SK-N-MC (cell line): ENCODE measurements at regions not wholly inside any gene's neighbourhood (a gene's known extent, or its start where the extent isn't known, plus 50 kb on each side); places are given as distances from the start of the nearest gene placed in this dataset.

Source experiments
- EZH2 ChIP-seq: fragments of 200-600 bp; sonication (generic); IDR thresholded peaks from one replicate; pipeline ENCODE4 v1.6.1; 2017; ENCODE audit warnings: antibody characterized with exemption
- FOXP2 ChIP-seq: optimal IDR thresholded peaks from 2 replicates; pipeline ENCODE3; 2011; ENCODE audit warnings: mild to moderate bottlenecking, moderate library complexity; ENCODE audit not compliant: insufficient read depth; ENCODE audit errors: extremely low read length, control extremely low read depth
- POLR2AphosphoS5 ChIP-seq: IDR thresholded peaks from 2 replicates; pipeline ENCODE4 v1.6.1; 2012; ENCODE audit warnings: mild to moderate bottlenecking, low read depth, low read length, borderline replicate concordance

DNA sequence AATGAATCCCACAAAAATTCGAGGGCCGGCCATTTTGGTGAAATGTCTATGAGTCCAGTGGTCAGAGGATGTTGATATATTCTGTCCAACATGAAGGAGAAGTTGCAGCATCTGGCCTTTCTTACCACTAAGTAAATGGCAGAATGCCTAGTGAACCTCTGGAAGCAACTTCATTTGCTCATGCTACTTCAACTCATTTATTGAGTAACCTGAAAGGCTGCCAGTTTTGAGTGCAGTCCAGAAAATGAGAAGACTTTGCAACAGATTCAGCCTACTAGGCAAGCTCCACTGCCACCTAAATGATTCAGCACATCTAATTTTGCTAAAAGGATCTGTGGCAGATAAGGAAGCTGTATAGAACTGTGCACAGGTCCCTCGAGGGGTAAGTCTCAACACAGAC, 265.0 kb downstream of the OPA1 start:
- no peak for TF ChIP-seq EZH2
- no peak for TF ChIP-seq POLR2AphosphoS5
- TF ChIP-seq FOXP2, result no peak
